ENCODE measurements at regions not wholly inside any gene's neighbourhood (a gene's known extent, or its start where the extent isn't known, plus 50 kb on each side); places are given as distances from the start of the nearest gene placed in this dataset.

DNA sequence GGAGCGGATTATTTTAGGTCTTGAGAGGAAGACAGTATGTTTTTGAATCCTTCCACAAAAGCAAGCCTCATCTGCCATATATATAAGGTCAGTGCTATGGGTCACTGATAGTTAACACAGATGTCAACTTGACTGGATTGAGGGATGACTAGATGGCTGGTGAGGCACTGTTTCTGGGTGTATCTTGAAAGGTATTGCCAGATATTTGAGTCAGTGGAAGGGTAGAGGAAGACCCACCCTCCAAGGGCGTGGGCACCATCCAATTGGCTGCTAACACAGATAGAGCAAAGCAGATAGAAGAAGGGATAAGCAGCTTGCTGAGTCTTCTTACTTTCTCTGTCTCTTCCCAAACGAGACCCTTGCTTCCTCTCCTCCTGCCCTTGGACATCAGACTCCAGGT, 185.0 kb upstream of the BTG1 start:
- Histone ChIP-seq H3K9me3 (ENCODE audit: control insufficient read depth, low read length) (no peaks in the 10 kb centered on the region), H3K4me1 (ENCODE audit: control insufficient read depth in 1 of 2, insufficient read depth in 2 of 2, low read length in 2 of 2) (no peaks in the 10 kb centered on the region), H3K4me3 (ENCODE audit: low read length in 2 of 2) (no peak overlapping the region), H3K27ac (ENCODE audit: low read depth in 1 of 2, low read length in 2 of 2) (no peak overlapping the region), H3K36me3 (ENCODE audit: control insufficient read depth in 1 of 2, insufficient read depth in 2 of 2, low read length in 1 of 2) (no peaks in the 10 kb centered on the region), H3K27me3 (ENCODE audit: control insufficient read depth in 1 of 2, insufficient read depth in 2 of 2, low read length in 1 of 2) (no peaks in the 10 kb centered on the region)
- no peak for DNase-seq
- intact Hi-C loops (cut with DNase I) = no loop called here
- ATAC-seq (ENCODE audit: low FRiP score) = no peak
- 89 to 91% methylated on average over 3 of the region's 3 CpGs for WGBS, 2 donors

DNA sequence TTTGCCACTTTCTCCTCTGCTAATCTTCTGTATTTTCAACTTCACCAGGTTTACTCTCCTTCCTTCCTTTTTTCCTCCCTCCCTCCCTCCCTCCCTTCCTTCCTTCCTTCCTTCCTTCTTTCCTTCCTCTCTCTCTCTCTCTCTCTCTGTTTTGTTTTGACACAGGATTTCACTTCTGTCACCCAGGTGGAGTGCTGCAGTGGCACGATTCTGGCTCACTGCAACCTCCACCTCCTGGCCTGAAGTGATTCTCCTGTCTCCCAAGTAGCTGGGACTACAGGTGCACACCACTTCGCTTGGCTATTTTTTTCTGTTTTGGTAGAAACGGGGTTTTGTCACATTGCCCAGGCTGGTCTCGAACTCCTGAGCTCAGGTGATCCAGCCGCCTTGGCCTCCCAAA, 181.2 kb upstream of the BTG1 start:
- intact Hi-C loops (cut with DNase I) = no loop called here
- Histone ChIP-seq H3K4me3 (ENCODE audit: low read length in 2 of 2) (no peak overlapping the region), H3K27ac (ENCODE audit: low read depth in 1 of 2, low read length in 2 of 2) (no peak overlapping the region), H3K4me1 (ENCODE audit: control insufficient read depth in 1 of 2, insufficient read depth in 2 of 2, low read length in 2 of 2) (no peaks in the 10 kb centered on the region), H3K36me3 (ENCODE audit: control insufficient read depth in 1 of 2, insufficient read depth in 2 of 2, low read length in 1 of 2) (no peaks in the 10 kb centered on the region), H3K27me3 (ENCODE audit: control insufficient read depth in 1 of 2, insufficient read depth in 2 of 2, low read length in 1 of 2) (no peaks in the 10 kb centered on the region), H3K9me3 (ENCODE audit: control insufficient read depth, low read length) (no peaks in the 10 kb centered on the region)
- ATAC-seq (ENCODE audit: low FRiP score) (no peak), DNase-seq (no peak)
- 89 to 93% methylated on average over 5 of the region's 5 CpGs for WGBS, 2 donors

DNA sequence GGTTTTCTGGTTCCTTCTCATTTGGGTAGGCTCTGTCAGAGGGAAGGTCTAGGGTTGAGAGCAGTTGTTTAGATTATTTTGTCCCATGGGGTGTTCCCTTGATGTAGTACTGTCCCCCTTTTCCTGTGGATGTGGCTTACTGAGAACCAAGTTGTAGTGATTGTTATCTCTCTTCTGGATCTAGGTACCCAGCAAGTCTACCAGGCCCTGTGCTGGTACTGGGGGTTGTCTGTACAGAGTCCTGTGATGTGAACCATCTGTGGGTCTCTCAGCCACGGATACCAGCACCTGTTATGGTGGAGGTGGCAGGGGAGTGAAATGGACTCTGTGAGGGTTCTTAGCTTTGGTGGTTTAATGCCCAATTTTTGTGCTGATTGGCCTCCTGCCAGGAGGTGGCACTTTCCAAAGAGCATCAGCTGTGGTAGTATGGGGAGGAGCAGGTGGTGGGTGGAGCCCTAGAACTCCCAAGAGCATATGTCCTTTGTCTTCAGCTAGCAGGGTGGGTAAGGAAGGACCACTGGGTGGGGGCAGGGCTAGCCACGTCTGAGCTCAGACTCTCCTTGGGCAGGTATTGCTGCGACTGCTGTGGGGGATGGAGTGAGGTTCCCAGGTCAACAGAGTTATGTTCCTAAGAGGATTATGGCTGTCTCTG, 179.3 kb upstream of the BTG1 start:
- WGBS, 2 donors = 86 to 88% methylated on average over 3 of the region's 3 CpGs

DNA sequence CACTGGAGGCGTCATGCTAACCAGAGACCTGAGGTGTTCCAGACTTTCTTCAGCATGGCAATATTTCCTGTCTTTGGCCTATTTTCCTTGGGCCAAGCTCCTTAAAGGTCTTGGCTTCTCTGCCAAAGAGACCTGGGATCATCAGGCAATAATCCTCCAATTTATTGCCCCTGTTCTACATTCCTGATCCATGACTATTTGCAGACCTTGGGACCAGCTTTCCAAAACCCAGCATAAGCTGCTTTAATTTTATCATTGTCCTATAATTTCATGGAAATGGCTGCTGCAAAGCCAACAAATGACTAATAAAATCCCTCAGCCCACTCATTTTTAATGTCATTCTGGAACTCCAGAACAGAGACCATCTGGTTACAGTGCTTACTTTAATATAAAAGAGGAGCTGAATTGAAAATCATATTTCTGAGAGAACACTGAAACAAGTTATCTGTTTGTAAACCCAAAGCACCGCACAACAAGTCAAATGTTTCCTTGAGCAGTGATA, 166.9 kb upstream of the BTG1 start:
- H3K27ac ChIP-seq (ENCODE audit: low read depth in 1 of 2, low read length in 2 of 2) = no peak overlapping the region
- H3K4me3 ChIP-seq (ENCODE audit: low read length in 2 of 2) = no peak overlapping the region
- H3K9me3 ChIP-seq (ENCODE audit: control insufficient read depth, low read length) = no peaks in the 10 kb centered on the region
- H3K36me3 ChIP-seq (ENCODE audit: control insufficient read depth in 1 of 2, insufficient read depth in 2 of 2, low read length in 1 of 2) = no peaks in the 10 kb centered on the region
- no peaks in the 10 kb centered on the region for H3K4me1 ChIP-seq (ENCODE audit: control insufficient read depth in 1 of 2, insufficient read depth in 2 of 2, low read length in 2 of 2)
- 77 to 83% methylated on average over 2 of the region's 2 CpGs for WGBS, 2 donors
- intact Hi-C loops (cut with DNase I) = no loop called here
- no peaks in the 10 kb centered on the region for H3K27me3 ChIP-seq (ENCODE audit: control insufficient read depth in 1 of 2, insufficient read depth in 2 of 2, low read length in 1 of 2)
- ATAC-seq (ENCODE audit: low FRiP score) (no peak), DNase-seq (no peak)

More for the DNA sequence above, 179.3 kb upstream of the BTG1 start:
- no peak overlapping the region for H3K27ac ChIP-seq (ENCODE audit: low read depth in 1 of 2, low read length in 2 of 2)
- ATAC-seq (ENCODE audit: low FRiP score) (no peak), DNase-seq (no peak)
- H3K9me3 ChIP-seq (ENCODE audit: control insufficient read depth, low read length) = no peaks in the 10 kb centered on the region
- H3K36me3 ChIP-seq (ENCODE audit: control insufficient read depth in 1 of 2, insufficient read depth in 2 of 2, low read length in 1 of 2) = no peaks in the 10 kb centered on the region
- H3K4me3 ChIP-seq (ENCODE audit: low read length in 2 of 2) = no peak overlapping the region
- H3K4me1 ChIP-seq (ENCODE audit: control insufficient read depth in 1 of 2, insufficient read depth in 2 of 2, low read length in 2 of 2) = no peaks in the 10 kb centered on the region
- H3K27me3 ChIP-seq (ENCODE audit: control insufficient read depth in 1 of 2, insufficient read depth in 2 of 2, low read length in 1 of 2) = no peaks in the 10 kb centered on the region
- intact Hi-C loops (cut with DNase I) = no loop called here

DNA sequence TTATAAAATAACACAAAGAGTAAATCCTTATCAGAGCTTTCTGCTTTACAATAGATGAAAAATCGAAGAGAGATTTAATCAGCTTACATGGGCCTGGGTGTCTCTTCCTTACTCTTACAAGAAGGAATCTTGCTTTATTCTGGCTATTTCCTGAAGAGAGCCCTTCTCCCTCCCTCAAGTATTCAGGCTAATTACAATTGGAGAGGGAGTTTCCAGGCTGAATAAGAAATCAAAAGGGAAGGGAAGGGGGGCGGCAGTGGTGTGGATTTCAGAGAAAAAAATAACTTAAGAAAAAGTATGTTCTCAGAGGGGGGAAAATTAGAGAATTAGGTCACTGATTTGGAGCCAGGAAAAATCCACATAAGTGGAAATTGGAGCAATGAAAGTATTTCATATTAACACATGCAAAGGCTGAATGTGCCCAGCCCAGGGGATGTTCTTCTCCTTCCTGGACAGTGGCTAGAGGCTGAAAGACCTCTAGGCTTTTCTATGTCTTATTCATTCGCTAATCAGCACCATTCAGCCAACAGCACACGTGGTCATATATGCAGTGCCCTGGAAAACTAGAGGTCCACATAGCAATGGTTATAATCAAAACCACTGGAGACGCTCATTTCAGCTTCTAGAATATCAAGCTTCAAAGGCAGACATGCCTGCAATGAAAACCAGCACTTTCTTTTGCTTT, 158.9 kb upstream of the BTG1 start:
- WGBS, 2 donors = 52 to 56% methylated on average over 5 of the region's 5 CpGs
- Histone ChIP-seq H3K27ac (ENCODE audit: low read depth in 1 of 2, low read length in 2 of 2) (no peak overlapping the region), H3K9me3 (ENCODE audit: control insufficient read depth, low read length) (no peaks in the 10 kb centered on the region), H3K36me3 (ENCODE audit: control insufficient read depth in 1 of 2, insufficient read depth in 2 of 2, low read length in 1 of 2) (no peaks in the 10 kb centered on the region), H3K4me3 (ENCODE audit: low read length in 2 of 2) (no peak overlapping the region), H3K4me1 (ENCODE audit: control insufficient read depth in 1 of 2, insufficient read depth in 2 of 2, low read length in 2 of 2) (no peaks in the 10 kb centered on the region), H3K27me3 (ENCODE audit: control insufficient read depth in 1 of 2, insufficient read depth in 2 of 2, low read length in 1 of 2) (no peaks in the 10 kb centered on the region)
- intact Hi-C loops (cut with DNase I) = no loop called here
- DNase-seq (no peak), ATAC-seq (ENCODE audit: low FRiP score) (no peak)

DNA sequence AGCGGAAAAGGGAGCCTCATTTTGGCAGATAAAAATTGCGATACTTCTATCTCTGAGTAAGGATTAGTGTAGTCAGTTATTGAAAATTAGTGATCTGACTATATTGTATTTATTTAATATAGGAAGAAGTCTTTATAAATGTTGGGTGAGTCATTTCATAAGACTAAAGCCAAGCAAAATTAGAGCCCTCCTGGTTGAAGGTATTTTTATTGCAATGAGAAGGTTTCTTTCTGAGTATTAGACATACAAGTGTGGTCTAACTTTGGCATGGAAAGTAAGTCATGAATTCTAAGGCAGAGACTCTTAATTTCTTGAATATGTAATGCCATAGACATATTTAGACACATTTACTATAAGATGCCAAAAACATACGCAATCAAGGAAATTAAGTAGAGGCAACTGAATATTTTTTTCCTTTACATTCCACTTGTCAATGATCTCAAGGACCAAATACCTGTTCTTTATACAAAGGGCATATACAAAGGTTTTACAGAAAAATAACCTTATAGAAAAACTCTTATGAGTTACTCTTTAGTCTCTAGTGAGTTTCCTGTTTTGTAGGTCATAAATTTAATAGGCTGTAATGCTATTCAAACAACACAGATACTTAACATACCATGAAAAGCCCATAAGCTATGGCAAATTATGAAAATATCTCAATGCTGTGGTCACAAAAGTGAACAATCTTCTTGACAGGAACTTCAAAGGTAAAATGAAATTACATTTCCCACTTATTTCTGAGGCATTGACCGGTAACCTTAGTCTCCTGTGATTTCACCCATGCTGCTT, 156.6 kb upstream of the BTG1 start:
- intact Hi-C loops (cut with DNase I) = no loop called here
- Histone ChIP-seq H3K27me3 (ENCODE audit: control insufficient read depth in 1 of 2, insufficient read depth in 2 of 2, low read length in 1 of 2) (no peaks in the 10 kb centered on the region), H3K4me3 (ENCODE audit: low read length in 2 of 2) (no peak overlapping the region), H3K36me3 (ENCODE audit: control insufficient read depth in 1 of 2, insufficient read depth in 2 of 2, low read length in 1 of 2) (no peaks in the 10 kb centered on the region), H3K4me1 (ENCODE audit: control insufficient read depth in 1 of 2, insufficient read depth in 2 of 2, low read length in 2 of 2) (no peaks in the 10 kb centered on the region), H3K27ac (ENCODE audit: low read depth in 1 of 2, low read length in 2 of 2) (no peak overlapping the region), H3K9me3 (ENCODE audit: control insufficient read depth, low read length) (no peaks in the 10 kb centered on the region)
- 94 to 96% methylated on average over 4 of the region's 4 CpGs for WGBS, 2 donors
- no peak for DNase-seq
- ATAC-seq (ENCODE audit: low FRiP score) = no peak

DNA sequence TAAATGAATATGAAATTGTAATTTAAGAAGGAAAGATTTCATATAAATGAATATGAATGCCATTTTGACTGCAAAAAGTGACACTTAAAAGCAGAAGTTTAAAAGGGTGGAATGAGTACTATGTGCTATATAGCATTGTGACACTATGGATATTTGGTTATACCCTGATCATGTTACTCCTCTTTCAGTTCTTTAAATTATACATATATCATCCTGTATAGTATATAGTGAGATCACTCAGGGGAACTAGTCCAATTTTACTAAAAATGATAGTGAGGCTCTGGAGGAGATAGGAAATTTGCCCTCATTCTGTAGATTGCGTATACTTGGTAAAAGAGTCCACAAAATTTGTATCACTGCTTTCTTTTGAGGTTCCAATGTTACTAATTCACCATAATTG, 155.7 kb upstream of the BTG1 start:
- Histone ChIP-seq H3K36me3 (ENCODE audit: control insufficient read depth in 1 of 2, insufficient read depth in 2 of 2, low read length in 1 of 2) (no peaks in the 10 kb centered on the region), H3K4me1 (ENCODE audit: control insufficient read depth in 1 of 2, insufficient read depth in 2 of 2, low read length in 2 of 2) (no peaks in the 10 kb centered on the region), H3K27me3 (ENCODE audit: control insufficient read depth in 1 of 2, insufficient read depth in 2 of 2, low read length in 1 of 2) (no peaks in the 10 kb centered on the region), H3K9me3 (ENCODE audit: control insufficient read depth, low read length) (no peaks in the 10 kb centered on the region), H3K27ac (ENCODE audit: low read depth in 1 of 2, low read length in 2 of 2) (no peak overlapping the region), H3K4me3 (ENCODE audit: low read length in 2 of 2) (no peak overlapping the region)
- ATAC-seq (ENCODE audit: low FRiP score) = no peak
- WGBS, 2 donors = 99 to 100% methylated on average over 1 of the region's 1 CpG
- intact Hi-C loops (cut with DNase I) = no loop called here
- DNase-seq = no peak

DNA sequence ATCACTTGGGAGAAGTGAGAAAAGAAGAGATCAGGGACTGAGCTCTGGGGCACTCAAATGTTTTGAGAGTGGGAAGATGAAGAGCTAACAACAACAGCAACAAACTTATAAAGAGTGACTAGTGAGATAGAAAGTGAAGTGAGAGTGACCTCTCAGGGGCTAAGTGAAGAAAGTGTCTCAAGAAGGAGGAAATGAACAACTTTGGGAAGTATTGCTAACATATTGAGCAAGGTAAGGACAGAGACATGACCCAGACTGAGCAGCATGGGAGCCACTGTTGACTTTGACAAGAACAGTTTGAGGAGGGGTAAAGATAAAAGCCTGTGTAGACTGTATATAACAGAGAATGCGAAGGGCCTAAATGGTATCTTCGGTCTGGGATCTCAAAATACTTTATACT, 155.1 kb upstream of the BTG1 start:
- H3K27me3 ChIP-seq (ENCODE audit: control insufficient read depth in 1 of 2, insufficient read depth in 2 of 2, low read length in 1 of 2) = no peaks in the 10 kb centered on the region
- no peak overlapping the region for H3K27ac ChIP-seq (ENCODE audit: low read depth in 1 of 2, low read length in 2 of 2)
- DNase-seq (no peak), ATAC-seq (ENCODE audit: low FRiP score) (no peak)
- H3K9me3 ChIP-seq (ENCODE audit: control insufficient read depth, low read length) = no peaks in the 10 kb centered on the region
- H3K4me1 ChIP-seq (ENCODE audit: control insufficient read depth in 1 of 2, insufficient read depth in 2 of 2, low read length in 2 of 2) = no peaks in the 10 kb centered on the region
- 98 to 99% methylated on average over 2 of the region's 2 CpGs for WGBS, 2 donors
- intact Hi-C loops (cut with DNase I) = no loop called here
- H3K36me3 ChIP-seq (ENCODE audit: control insufficient read depth in 1 of 2, insufficient read depth in 2 of 2, low read length in 1 of 2) = no peaks in the 10 kb centered on the region
- H3K4me3 ChIP-seq (ENCODE audit: low read length in 2 of 2) = no peak overlapping the region
